ENCODE measurements at regions not wholly inside any gene's neighbourhood (a gene's known extent, or its start where the extent isn't known, plus 50 kb on each side); places are given as distances from the start of the nearest gene placed in this dataset.

- Mint-ChIP-seq H3K4me3 (ENCODE audit: unreplicated experiment) (no peak overlapping the region), H3K9me3 (ENCODE audit: unreplicated experiment) (no peaks in the 10 kb centered on the region), H3K36me3 (ENCODE audit: unreplicated experiment) (no peaks in the 10 kb centered on the region), H3K4me1 (ENCODE audit: low read depth, unreplicated experiment) (peaks cover 2% of the 10 kb centered on the region), H3K27me3 (ENCODE audit: unreplicated experiment) (no peaks in the 10 kb centered on the region), H3K27ac (ENCODE audit: unreplicated experiment) (no peak overlapping the region)
- TF ChIP-seq CTCF (IDR thresholded peaks at IDR 0.05; ENCODE audit: partially characterized antibody, unreplicated experiment): no peak
- DNase-seq: no peak
Observed at GRCh38 chr9:71179183-71179582, 57.8 kb upstream of the TRPM3 start.

- H3K9me3 Mint-ChIP-seq (ENCODE audit: unreplicated experiment): no peaks in the 10 kb centered on the region
- no peak overlapping the region for H3K27ac Mint-ChIP-seq (ENCODE audit: unreplicated experiment)
- H3K4me1 Mint-ChIP-seq (ENCODE audit: low read depth, unreplicated experiment): no peaks in the 10 kb centered on the region
- H3K36me3 Mint-ChIP-seq (ENCODE audit: unreplicated experiment): no peaks in the 10 kb centered on the region
- DNase-seq: no peak
- no peak for TF ChIP-seq CTCF (IDR thresholded peaks at IDR 0.05; ENCODE audit: partially characterized antibody, unreplicated experiment)
- H3K27me3 Mint-ChIP-seq (ENCODE audit: unreplicated experiment): no peaks in the 10 kb centered on the region
- H3K4me3 Mint-ChIP-seq (ENCODE audit: unreplicated experiment): no peak overlapping the region
Observed at GRCh38 chr9:71177901-71178300, 56.5 kb upstream of the TRPM3 start.

GRCh38 chr9:71171517-71171916, 50.1 kb upstream of the TRPM3 start:
- Mint-ChIP-seq H3K36me3 (ENCODE audit: unreplicated experiment) (no peaks in the 10 kb centered on the region), H3K4me3 (ENCODE audit: unreplicated experiment) (no peak overlapping the region), H3K4me1 (ENCODE audit: low read depth, unreplicated experiment) (peaks cover 2% of the 10 kb centered on the region), H3K27me3 (ENCODE audit: unreplicated experiment) (no peaks in the 10 kb centered on the region), H3K9me3 (ENCODE audit: unreplicated experiment) (no peaks in the 10 kb centered on the region), H3K27ac (ENCODE audit: unreplicated experiment) (no peak overlapping the region)
- no peak for DNase-seq
- TF ChIP-seq CTCF (IDR thresholded peaks at IDR 0.05; ENCODE audit: partially characterized antibody, unreplicated experiment): no peak
